BLaER1 treated with 17β-estradiol and CSF1 and Interleukin-3, amounts not matched to agents 10 nM and 100 nM (cell line): ENCODE measurements at regions not wholly inside any gene's neighbourhood (a gene's known extent, or its start where the extent isn't known, plus 50 kb on each side); places are given as distances from the start of the nearest gene placed in this dataset.
A peak's percentile ranks its signal among the peaks of the same experiment; 100 is the strongest.

Source experiments
- H3K27ac ChIP-seq, 11 experiments: shearing (Covaris generic); formaldehyde crosslinking; 2 replicates each; pipeline ENCODE4 v1.8.1; 2022
- H3K27me3 ChIP-seq, 11 experiments: shearing (Covaris generic); formaldehyde crosslinking; 2 replicates each; pipeline ENCODE4 v1.8.1; 2022
- H3K36me3 ChIP-seq, 11 experiments: shearing (Covaris generic); formaldehyde crosslinking; 2 replicates each; pipeline ENCODE4 v1.8.1; 2022
- H3K4me1 ChIP-seq, 10 experiments: shearing (Covaris generic); formaldehyde crosslinking; 2 replicates each; pipeline ENCODE4 v1.8.1; 2022
- H3K4me2 ChIP-seq, 11 experiments: shearing (Covaris generic); formaldehyde crosslinking; 2 replicates each; pipeline ENCODE4 v1.8.1; 2022
- H3K4me3 ChIP-seq, 10 experiments: shearing (Covaris generic); formaldehyde crosslinking; 2 replicates each; pipeline ENCODE4 v1.8.1; 2022
- H3K9ac ChIP-seq, 11 experiments: shearing (Covaris generic); formaldehyde crosslinking; 2 replicates each; pipeline ENCODE4 v1.8.1; 2022
- H3K9me3 ChIP-seq, 11 experiments: shearing (Covaris generic); formaldehyde crosslinking; replicated peaks in 1 of 11; 2 replicates each; pipeline ENCODE4 v1.8.1; 2022
- H4K20me1 ChIP-seq, 11 experiments: shearing (Covaris generic); formaldehyde crosslinking; 2 replicates each; pipeline ENCODE4 v1.8.1; 2022
- Cebpa-rat ChIP-seq, 11 experiments: shearing (Covaris generic); IDR thresholded peaks; 2 replicates each; pipeline ENCODE4 v1.8.1; 2022

DNA sequence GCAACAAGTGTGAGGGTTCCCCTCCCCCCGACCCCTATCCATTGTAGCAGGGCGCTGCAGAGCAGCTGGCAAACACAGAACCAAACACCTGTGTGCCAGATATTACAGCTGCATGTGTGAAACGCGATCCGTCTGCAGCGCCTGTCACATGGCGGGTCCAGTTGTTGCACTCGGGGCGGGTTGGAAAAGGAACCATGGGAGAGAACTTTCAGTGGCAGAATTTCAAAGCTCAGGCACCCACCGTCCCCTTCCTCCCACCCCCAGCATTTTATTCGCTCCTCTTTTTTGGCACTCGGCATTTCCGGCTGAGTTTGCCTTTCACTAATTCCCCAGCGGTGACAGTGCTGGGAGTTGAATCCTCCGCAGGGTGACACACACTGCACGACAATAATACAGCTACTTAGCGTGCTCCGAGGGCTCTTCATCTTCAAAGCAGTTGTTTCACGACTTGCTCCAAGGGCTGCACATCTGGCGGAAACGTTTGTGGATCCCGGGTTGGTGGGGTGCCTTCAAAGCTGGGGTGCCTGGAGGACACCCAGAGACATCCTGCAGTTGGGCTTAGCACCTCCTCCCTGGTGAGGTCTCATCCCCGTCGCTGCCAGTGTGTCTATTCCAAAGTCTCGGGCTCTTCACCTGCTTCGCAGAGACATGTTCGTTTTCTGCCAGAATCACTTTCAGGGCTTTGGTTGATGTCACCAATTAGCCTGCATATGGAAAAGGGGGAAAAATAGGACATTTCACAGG lies 180.7 kb downstream of the ZBTB18 start:
- H3K4me3 ChIP-seq, result no peak overlapping the region
- H3K27me3 ChIP-seq, result no peaks in the 10 kb centered on the region
- no peaks in the 10 kb centered on the region for H3K9me3 ChIP-seq
- H3K9ac ChIP-seq, result no peak overlapping the region
- no peak for TF ChIP-seq Cebpa-rat (IDR thresholded peaks at IDR 0.05)
- H3K4me1 ChIP-seq, result peaks cover 0 to 1% (median under 1%) of the 10 kb centered on the region in 10 experiments; a peak in 7 of 20 replicates
- H4K20me1 ChIP-seq, result no peaks in the 10 kb centered on the region
- H3K27ac ChIP-seq, result no peak overlapping the region
- H3K36me3 ChIP-seq, result no peaks in the 10 kb centered on the region
- H3K4me2 ChIP-seq, result no peak overlapping the region

- Histone ChIP-seq H3K27ac (no peak overlapping the region), H3K9ac (no peak overlapping the region), H4K20me1 (no peaks in the 10 kb centered on the region), H3K36me3 (no peaks in the 10 kb centered on the region), H3K27me3 (no peaks in the 10 kb centered on the region), H3K4me3 (no peak overlapping the region), H3K4me2 (no peak overlapping the region), H3K9me3 (no peaks in the 10 kb centered on the region), H3K4me1 (peaks cover 0 to 8% (median 0%) of the 10 kb centered on the region in 10 experiments; a peak in 3 of 20 replicates)
- no peak for TF ChIP-seq Cebpa-rat (IDR thresholded peaks at IDR 0.05)
These were observed 183.0 kb downstream of the ZBTB18 start for GRCh38 chr1:244234009-244234643.

DNA sequence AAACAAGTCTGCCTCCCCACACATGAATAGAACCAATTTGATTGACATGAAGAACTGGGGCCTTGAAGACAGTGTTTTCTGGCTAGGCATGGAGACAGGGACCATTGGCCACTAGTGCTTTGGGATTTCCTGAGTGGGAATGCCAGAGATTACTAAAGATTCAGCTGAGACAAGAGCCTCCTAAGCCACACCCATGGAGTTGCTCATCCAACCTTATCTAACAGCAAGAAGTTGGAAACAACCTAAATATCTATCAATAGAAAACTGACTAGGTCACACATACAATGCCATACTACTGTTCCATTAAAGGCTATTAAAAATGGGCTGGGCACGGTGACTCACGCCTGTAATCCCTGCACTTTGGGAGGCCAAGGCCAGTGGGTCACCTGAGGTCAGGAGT lies 184.1 kb downstream of the ZBTB18 start:
- no peaks in the 10 kb centered on the region for H3K27me3 ChIP-seq

DNA sequence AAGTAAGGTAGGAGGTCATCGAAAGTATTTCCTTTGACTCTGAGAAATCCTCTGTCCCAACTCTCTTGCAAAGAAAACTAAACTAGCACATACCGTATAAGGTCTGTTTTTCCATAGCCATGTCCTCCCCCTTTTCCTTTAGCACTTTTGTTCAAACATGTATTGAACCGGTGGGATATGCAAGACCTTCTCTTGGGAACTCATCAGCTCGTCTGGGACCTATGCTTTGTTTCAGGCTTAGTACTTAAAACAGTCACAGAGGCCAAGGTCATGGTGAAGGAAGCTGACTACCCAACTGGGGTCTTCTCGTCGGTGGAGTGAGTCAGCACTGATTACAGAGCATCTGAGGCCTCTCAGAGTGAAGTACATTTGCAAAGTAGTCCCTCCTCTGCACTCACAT lies 185.0 kb downstream of the ZBTB18 start:
- no peak overlapping the region for H3K27ac ChIP-seq
- no peak for TF ChIP-seq Cebpa-rat (IDR thresholded peaks at IDR 0.05)
- H3K4me1 ChIP-seq, result peaks cover 0 to 13% (median 0%) of the 10 kb centered on the region in 10 experiments; a peak in 3 of 20 replicates
- no peak overlapping the region for H3K9ac ChIP-seq
- no peaks in the 10 kb centered on the region for H3K36me3 ChIP-seq
- no peak overlapping the region for H3K4me3 ChIP-seq
- H3K27me3 ChIP-seq, result no peaks in the 10 kb centered on the region
- no peaks in the 10 kb centered on the region for H3K9me3 ChIP-seq
- no peaks in the 10 kb centered on the region for H4K20me1 ChIP-seq
- no peak overlapping the region for H3K4me2 ChIP-seq

More for the DNA sequence above, 184.1 kb downstream of the ZBTB18 start:
- Histone ChIP-seq H4K20me1 (no peaks in the 10 kb centered on the region), H3K4me2 (no peak overlapping the region), H3K9me3 (no peaks in the 10 kb centered on the region), H3K4me3 (no peak overlapping the region), H3K4me1 (peaks cover 0 to 13% (median 0%) of the 10 kb centered on the region in 10 experiments; a peak in 3 of 20 replicates), H3K36me3 (no peaks in the 10 kb centered on the region), H3K9ac (no peak overlapping the region), H3K27ac (no peak overlapping the region)
- TF ChIP-seq Cebpa-rat (IDR thresholded peaks at IDR 0.05), result no peak

DNA sequence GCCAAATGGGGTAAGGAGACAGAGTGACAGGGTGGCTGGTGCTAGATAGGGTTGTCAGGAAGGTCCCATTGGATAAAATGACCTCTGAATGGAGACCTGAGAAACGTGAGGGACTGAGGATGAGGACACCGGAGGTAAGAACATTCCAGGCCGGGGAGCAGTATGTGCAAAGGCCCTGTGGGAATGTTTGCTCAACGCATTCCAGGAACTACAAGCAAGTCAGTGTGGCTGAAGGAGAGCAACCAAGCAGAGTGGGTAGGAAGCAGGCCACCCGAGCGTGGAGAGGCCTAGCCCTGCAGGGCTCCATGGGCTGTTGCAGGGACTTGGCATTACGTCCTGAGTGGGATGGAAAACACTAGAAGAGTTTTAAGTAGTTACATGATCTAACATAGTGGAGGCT lies 185.6 kb downstream of the ZBTB18 start:
- no peaks in the 10 kb centered on the region for H4K20me1 ChIP-seq
- H3K9me3 ChIP-seq, result no peaks in the 10 kb centered on the region
- no peak for TF ChIP-seq Cebpa-rat (IDR thresholded peaks at IDR 0.05)
- no peaks in the 10 kb centered on the region for H3K27me3 ChIP-seq
- H3K4me3 ChIP-seq, result no peak overlapping the region
- peaks cover 0 to 13% (median 0%) of the 10 kb centered on the region in 10 experiments; a peak in 3 of 20 replicates for H3K4me1 ChIP-seq
- H3K27ac ChIP-seq, result no peak overlapping the region
- H3K36me3 ChIP-seq, result no peaks in the 10 kb centered on the region
- H3K9ac ChIP-seq, result no peak overlapping the region
- no peak overlapping the region for H3K4me2 ChIP-seq

- Histone ChIP-seq H3K9ac (no peak overlapping the region), H3K36me3 (no peaks in the 10 kb centered on the region), H3K9me3 (no peaks in the 10 kb centered on the region), H3K4me2 (no peak overlapping the region), H4K20me1 (no peaks in the 10 kb centered on the region), H3K4me3 (no peak overlapping the region), H3K4me1 (peaks cover 0 to 13% (median 0%) of the 10 kb centered on the region in 10 experiments; a peak in 3 of 20 replicates), H3K27me3 (no peaks in the 10 kb centered on the region), H3K27ac (no peak overlapping the region)
- no peak for TF ChIP-seq Cebpa-rat (IDR thresholded peaks at IDR 0.05)
These were observed 186.4 kb downstream of the ZBTB18 start for GRCh38 chr1:244237445-244237844.

DNA sequence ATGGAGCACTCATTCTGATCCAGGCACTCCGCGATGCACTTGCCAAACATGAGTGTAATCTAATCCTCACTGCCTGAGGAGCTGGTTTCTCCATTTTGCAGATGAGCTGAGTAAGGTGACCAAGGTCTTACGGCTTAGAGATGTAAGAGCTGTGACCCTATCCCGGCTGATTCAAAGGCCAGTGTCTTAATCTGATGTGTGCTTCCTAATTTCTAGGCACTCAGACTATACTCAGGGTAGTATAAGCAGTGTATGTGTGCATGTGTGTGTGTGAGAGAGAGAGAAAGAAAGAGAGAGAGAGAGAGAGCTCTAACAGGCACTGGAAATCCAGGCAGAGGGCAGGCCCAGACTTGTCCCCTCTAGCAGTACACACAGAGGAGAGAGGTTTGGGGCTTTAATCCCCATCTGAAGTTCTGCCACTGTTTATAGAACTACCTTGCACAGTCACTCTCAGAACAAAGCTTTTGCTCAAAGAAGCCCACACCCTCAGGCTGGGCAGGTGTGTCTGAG lies 188.2 kb downstream of the ZBTB18 start:
- Histone ChIP-seq H3K9ac (no peak overlapping the region), H4K20me1 (no peaks in the 10 kb centered on the region), H3K9me3 (no peaks in the 10 kb centered on the region), H3K27ac (peak overlapping the region in 9 of 11 experiments; percentile 6 to 56 (median 22); a peak in 9 of 22 replicates), H3K4me2 (peak overlapping the region in 2 of 11 experiments; percentile 3 to 4; a peak in 1 of 22 replicates), H3K36me3 (no peaks in the 10 kb centered on the region), H3K4me3 (no peak overlapping the region), H3K4me1 (peaks cover 0 to 13% (median 0%) of the 10 kb centered on the region in 10 experiments; a peak in 3 of 20 replicates), H3K27me3 (no peaks in the 10 kb centered on the region)
- TF ChIP-seq Cebpa-rat (IDR thresholded peaks at IDR 0.05), result no peak

- peaks cover 0 to 13% (median 0%) of the 10 kb centered on the region in 10 experiments; a peak in 3 of 20 replicates for H3K4me1 ChIP-seq
- TF ChIP-seq Cebpa-rat (IDR thresholded peaks at IDR 0.05), result no peak
- H3K4me3 ChIP-seq, result no peak overlapping the region
- no peaks in the 10 kb centered on the region for H3K36me3 ChIP-seq
- no peaks in the 10 kb centered on the region for H3K27me3 ChIP-seq
- no peak overlapping the region for H3K4me2 ChIP-seq
- H3K9me3 ChIP-seq, result no peaks in the 10 kb centered on the region
- no peak overlapping the region for H3K9ac ChIP-seq
- H3K27ac ChIP-seq, result no peak overlapping the region
- H4K20me1 ChIP-seq, result no peaks in the 10 kb centered on the region
These were observed 190.4 kb downstream of the ZBTB18 start for GRCh38 chr1:244241438-244241837.

DNA sequence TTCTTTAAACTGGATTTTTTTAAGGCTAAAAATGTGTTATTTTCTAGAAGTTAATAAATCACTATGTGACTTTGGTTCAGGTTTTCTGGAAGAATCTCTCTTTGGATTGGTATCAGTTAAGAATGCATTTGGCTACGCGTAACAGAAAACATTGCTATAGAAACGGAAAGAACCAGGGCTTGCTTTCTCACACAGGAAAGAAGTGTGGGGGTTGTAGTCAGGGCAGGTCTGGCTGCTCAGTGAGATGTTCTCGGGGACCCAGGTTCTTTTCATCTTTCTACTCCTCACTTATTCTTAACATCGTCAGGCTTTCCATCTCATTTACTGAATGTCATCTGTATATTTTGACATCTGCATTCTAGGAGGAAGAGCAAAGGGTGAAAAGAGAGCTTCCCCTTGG lies 191.4 kb downstream of the ZBTB18 start:
- H3K4me2 ChIP-seq, result no peak overlapping the region
- H3K9ac ChIP-seq, result no peak overlapping the region
- no peaks in the 10 kb centered on the region for H3K36me3 ChIP-seq
- no peaks in the 10 kb centered on the region for H4K20me1 ChIP-seq
- H3K9me3 ChIP-seq, result no peaks in the 10 kb centered on the region
- H3K27me3 ChIP-seq, result no peaks in the 10 kb centered on the region
- H3K4me1 ChIP-seq, result peaks cover 0 to 9% (median 0%) of the 10 kb centered on the region in 10 experiments; a peak in 3 of 20 replicates
- H3K27ac ChIP-seq, result no peak overlapping the region
- no peak overlapping the region for H3K4me3 ChIP-seq
- no peak for TF ChIP-seq Cebpa-rat (IDR thresholded peaks at IDR 0.05)
